K562 (cell line): ENCODE measurements at regions not wholly inside any gene's neighbourhood (a gene's known extent, or its start where the extent isn't known, plus 50 kb on each side); places are given as distances from the start of the nearest gene placed in this dataset.

Experiments used
- ATAC-seq: fragments of 200-7000 bp; cut with Tn5 transposase; 3 replicates; pipeline ENCODE4 v1.9.1; 2020; ENCODE audit warnings: moderate library complexity
- BruUV-seq: library from RNA; stranded (reverse); fragments of 400-500 nt; replicated peaks from 2 replicates; lab custom pipeline; 2021; lab: Mats Ljungman, UMichigan
- CTCF ChIA-PET: fragments of 300-600 bp; formaldehyde crosslinking; extraction: SDS; loops from one replicate; lab custom pipeline; 2021; ENCODE audit warnings: low intra/inter-chr PET ratio; lab: Yijun Ruan, JAX
- POLR2A ChIA-PET: fragments of 300-600, 350-650 bp; sonication (Branson Sonifier 250); formaldehyde crosslinking; extraction: SDS; loops from one replicate; lab custom pipeline; 2021; ENCODE audit warnings: antibody characterized with exemption, inconsistent platforms; lab: Yijun Ruan, JAX
- DNase-seq, 4 experiments: peaks; one replicate each; pipeline versions ENCODE4 v3.0.0 to v3.0.0-alpha.2; 2011 to 2018; ENCODE audit warnings: low spot score in 3 of 4, mixed read lengths in 3 of 4; ENCODE audit errors: extremely low read depth in 1 of 4
- FAIRE-seq: peaks from 2 replicates; lab custom pipeline; 2011; peaks lifted over from hg19 to GRCh38; lab: Jason Lieb, UNC
- H2AFZ ChIP-seq: 2 replicates; pipeline ENCODE4 v1.6.0; 2011; ENCODE audit warnings: low read depth, low read length, control low read depth, inconsistent platforms
- H3K27ac ChIP-seq: fragments of 200-600 bp; 3 replicates; pipeline ENCODE4 v1.8.0; 2011; ENCODE audit warnings: low read depth, mild to moderate bottlenecking, control low read depth, inconsistent platforms, low read length, moderate library complexity, mixed read lengths; ENCODE audit errors: extremely low read depth
- H3K27me3 ChIP-seq, 2 experiments: fragments of 300-600 bp in 1 of 2; 2 replicates in 1 of 2; 3 replicates in 1 of 2; pipeline versions ENCODE4 v1.6.0 to v1.8.0; 2011; ENCODE audit warnings: inconsistent platforms in 2 of 2, low read length in 2 of 2, mild to moderate bottlenecking in 1 of 2, mixed read lengths in 1 of 2, moderate library complexity in 1 of 2; ENCODE audit not compliant: control insufficient read depth in 2 of 2, insufficient read depth in 2 of 2
- H3K36me3 ChIP-seq: fragments of 300-600 bp; 3 replicates; pipeline ENCODE4 v1.8.0; 2011; ENCODE audit warnings: mild to moderate bottlenecking, low read length, inconsistent platforms; ENCODE audit not compliant: control insufficient read depth, insufficient read depth
- H3K4me1 ChIP-seq, 2 experiments: fragments of 200-600 bp in 1 of 2; replicated peaks in 1 of 2; 2 replicates in 1 of 2; 3 replicates in 1 of 2; pipeline versions ENCODE4 v1.5.1 to v1.8.0; 2011; ENCODE audit warnings: inconsistent platforms in 2 of 2, low read length in 2 of 2, mild to moderate bottlenecking in 1 of 2, mixed read lengths in 1 of 2, moderate library complexity in 1 of 2; ENCODE audit not compliant: control insufficient read depth in 2 of 2, insufficient read depth in 2 of 2
- H3K4me2 ChIP-seq: 2 replicates; pipeline ENCODE4 v1.6.1; 2011; ENCODE audit warnings: low read length, control low read depth, inconsistent platforms, mixed read lengths; ENCODE audit not compliant: insufficient read depth
- H3K4me3 ChIP-seq: fragments of 200-600 bp; sonication (generic), shearing (Covaris generic); 2 replicates; pipeline ENCODE4 v1.5.1; 2016; ENCODE audit warnings: control low read depth, inconsistent platforms
- H3K79me2 ChIP-seq: fragments of 200-600 bp; 3 replicates; pipeline ENCODE4 v1.8.0; 2011; ENCODE audit warnings: low read length, inconsistent platforms; ENCODE audit not compliant: control insufficient read depth, insufficient read depth
- H3K9ac ChIP-seq, 2 experiments: 2 replicates each; pipeline versions ENCODE4 v1.6.0 to v1.6.1; 2011; ENCODE audit warnings: low read depth in 2 of 2, low read length in 2 of 2, control low read depth in 1 of 2, inconsistent platforms in 1 of 2, mild to moderate bottlenecking in 1 of 2, mixed read lengths in 1 of 2; ENCODE audit not compliant: insufficient read depth in 1 of 2
- H3K9me1 ChIP-seq: one replicate; pipeline ENCODE4 v1.6.0; 2011; ENCODE audit warnings: inconsistent platforms, mild to moderate bottlenecking, low read length, moderate library complexity; ENCODE audit not compliant: control insufficient read depth, insufficient read depth
- H3K9me3 ChIP-seq: replicated peaks from 2 replicates; pipeline ENCODE4 v1.5.1; 2011; ENCODE audit warnings: low read depth, low read length, inconsistent platforms; ENCODE audit not compliant: control insufficient read depth, insufficient read depth
- H4K20me1 ChIP-seq: replicated peaks from 2 replicates; pipeline ENCODE4 v1.6.1; 2011; ENCODE audit warnings: low read length, inconsistent platforms, mixed read lengths; ENCODE audit not compliant: control insufficient read depth, insufficient read depth
- CHD4 ChIP-seq: fragments of 200-600 bp; sonication (generic); IDR thresholded peaks from 3 replicates; pipeline ENCODE4 v1.6.1; 2012; ENCODE audit warnings: low read depth, mild to moderate bottlenecking, mixed read lengths, low read length, inconsistent platforms; ENCODE audit not compliant: insufficient read depth, insufficient replicate concordance, poor library complexity, severe bottlenecking
- FOXA1 ChIP-seq: fragments of 450-650 bp; IDR thresholded peaks from 2 replicates; pipeline ENCODE4 v1.6.1; 2016; ENCODE audit warnings: mild to moderate bottlenecking, borderline replicate concordance
- HMGXB4 ChIP-seq: sonication (generic); formaldehyde crosslinking; IDR thresholded peaks from 2 replicates; pipeline ENCODE4 v1.8.1; 2023; ENCODE audit warnings: mild to moderate bottlenecking, missing genetic modification reagents
- L3MBTL2 ChIP-seq: fragments of 450-650 bp; IDR thresholded peaks from 2 replicates; pipeline ENCODE4 v1.6.1; 2016; ENCODE audit warnings: mild to moderate bottlenecking, moderate library complexity
- LARP7 ChIP-seq: fragments of 450-650 bp; IDR thresholded peaks from 2 replicates; pipeline ENCODE4 v1.6.1; 2016
- NCOA1 ChIP-seq: fragments of 450-650 bp; IDR thresholded peaks from 2 replicates; pipeline ENCODE4 v1.6.1; 2016; ENCODE audit warnings: low read depth
- PHF21A ChIP-seq: fragments of 450-650 bp; IDR thresholded peaks from 2 replicates; pipeline ENCODE4 v1.6.1; 2017; ENCODE audit warnings: low read depth, borderline replicate concordance
- PHF8 ChIP-seq: fragments of 200-600 bp; sonication (generic); IDR thresholded peaks from 2 replicates; pipeline ENCODE4 v1.6.1; 2012; ENCODE audit warnings: mixed run types, mild to moderate bottlenecking, inconsistent platforms, low read length, moderate library complexity, borderline replicate concordance
- PTBP1 ChIP-seq: fragments of 200-400 bp; formaldehyde crosslinking; IDR thresholded peaks from 2 replicates; pipeline ENCODE4 v1.6.1; 2017; ENCODE audit warnings: low read depth, low read length
- RBM15 ChIP-seq: fragments of 200-400 bp; formaldehyde crosslinking; IDR thresholded peaks from 2 replicates; pipeline ENCODE4 v1.6.1; 2018; ENCODE audit warnings: mild to moderate bottlenecking, low read length, moderate library complexity; ENCODE audit not compliant: insufficient read depth
- RFX5 ChIP-seq: IDR thresholded peaks from 2 replicates; pipeline ENCODE4 v1.6.1; 2011; ENCODE audit warnings: low read depth, mild to moderate bottlenecking, improper control_type of control experiment, low read length
- SRSF3 ChIP-seq: fragments of 200-400 bp; formaldehyde crosslinking; IDR thresholded peaks from 2 replicates; pipeline ENCODE4 v1.6.1; 2016; ENCODE audit warnings: mild to moderate bottlenecking, low read length, moderate library complexity; ENCODE audit not compliant: insufficient read depth
- TAF15 ChIP-seq: fragments of 200-400 bp; formaldehyde crosslinking; IDR thresholded peaks from 2 replicates; pipeline ENCODE4 v1.6.1; 2017; ENCODE audit warnings: mild to moderate bottlenecking, low read depth, low read length, moderate library complexity
- TFAM ChIP-seq: fragments of 250-450 bp; sonication (Bioruptor Pico); conservative IDR thresholded peaks from 2 replicates; pipeline ENCODE4 v1.5.0; 2021; ENCODE audit warnings: mild to moderate bottlenecking, moderate library complexity
- TRIM25 ChIP-seq: fragments of 450-650 bp; IDR thresholded peaks from 2 replicates; pipeline ENCODE4 v1.7.0; 2016; ENCODE audit warnings: borderline replicate concordance
- ZBED1 ChIP-seq: IDR thresholded peaks from 2 replicates; pipeline ENCODE4 v1.6.1; 2014
- ZNF217 ChIP-seq: sonication (generic); formaldehyde crosslinking; IDR thresholded peaks from 2 replicates; pipeline ENCODE4 v1.8.0; 2022; ENCODE audit warnings: mild to moderate bottlenecking, missing genetic modification reagents
- ZNF3 ChIP-seq: fragments of 250-450 bp; sonication (Bioruptor Pico); IDR thresholded peaks from 2 replicates; pipeline ENCODE4 v1.5.0; 2021; ENCODE audit warnings: mild to moderate bottlenecking, moderate library complexity
- WGBS: fragments of 100-300 bp; shearing (Covaris generic); methylation state at CpG from one replicate; pipeline ENCODE4 v1.1.6; 2016; ENCODE audit warnings: low coverage, mixed read lengths; ENCODE audit not compliant: insufficient coverage; ENCODE audit errors: missing lambda C conversion rate; 5-methylcytosine and 5-hydroxymethylcytosine counted together
- in situ Hi-C: fragments of 300-500 bp; cut with MboI; formaldehyde crosslinking; loops from 4 replicates; pipeline ENCODE4 v1.15.0; 2018; ENCODE audit warnings: inconsistent platforms, mixed read lengths
- intact Hi-C: fragments of 100-400 bp; cut with micrococcal nuclease; formaldehyde crosslinking; loops from 2 replicates; pipeline ENCODE4 v1.14.2; 2022

GRCh38 chr16:11449716-11450115 is 104.5 kb downstream of the RMI2 start (continued):
- TF ChIP-seq SRSF3 (no peak), RFX5 (no peak), TFAM (no peak), ZBED1 (no peak), PHF8 (no peak), TAF15 (no peak), HMGXB4 (no peak)
- TF ChIP-seq, all 486 proteins: peak for 0

GRCh38 chr16:11450136-11450535 is 104.9 kb downstream of the RMI2 start:
- H3K27ac ChIP-seq = no peak overlapping the region
- H2AFZ ChIP-seq = no peak overlapping the region
- ChIA-PET CTCF (no interaction called here), POLR2A (interaction anchor here (0.7 kb wide), 1 partner anchor 38 kb away, joined by 3 read pairs; no protein-coding TSS in a partner anchor)
- intact Hi-C loops = no loop called here
- no peaks in the 10 kb centered on the region for H3K79me2 ChIP-seq
- WGBS = 11% methylated on average over 9 of the region's 9 CpGs
- H3K4me1 ChIP-seq = no peaks in the 10 kb centered on the region; a peak in 1 of 5 replicates
- H3K36me3 ChIP-seq = no peaks in the 10 kb centered on the region
- no peak for TF ChIP-seq L3MBTL2
- no peak for TF ChIP-seq RBM15
- no peak for TF ChIP-seq ZNF217 (CRISPR knock-in tag)
- no peak for TF ChIP-seq ZNF3
- no peak for TF ChIP-seq NCOA1
- no peak for TF ChIP-seq TRIM25
- no peak for TF ChIP-seq PHF21A
- TF ChIP-seq LARP7 = no peak
- TF ChIP-seq PTBP1 = no peak
- no peak for TF ChIP-seq CHD4
- TF ChIP-seq FOXA1 = no peak
- peaks cover 6% of the 10 kb centered on the region; the same call in 1 of the 2 replicates for H4K20me1 ChIP-seq
- no peak overlapping the region for H3K9ac ChIP-seq
- no peaks in the 10 kb centered on the region for H3K9me1 ChIP-seq
- ATAC-seq (no peak), DNase-seq (no peak), FAIRE-seq (no peak)
- H3K4me2 ChIP-seq = no peak overlapping the region
- peaks cover 27 to 64% of the 10 kb centered on the region in 2 experiments for H3K27me3 ChIP-seq
- H3K9me3 ChIP-seq = no peaks in the 10 kb centered on the region
- no TSS peak for BruUV-seq
- in situ Hi-C loops = no loop called here
- H3K4me3 ChIP-seq = no peak overlapping the region
